Mesenchymal stem cell (in vitro differentiated cells and primary cell): ENCODE measurements at regions not wholly inside any gene's neighbourhood (a gene's known extent, or its start where the extent isn't known, plus 50 kb on each side); places are given as distances from the start of the nearest gene placed in this dataset.
A peak's percentile ranks its signal among the peaks of the same experiment; 100 is the strongest.

Experiments used
- DNase-seq: peaks from one replicate; pipeline ENCODE4 v3.0.0-alpha.2; 2013
- H2AFZ ChIP-seq: one replicate; pipeline ENCODE4 v1.6.1; 2013; ENCODE audit warnings: low read depth, mild to moderate bottlenecking, control low read depth, inconsistent platforms, low read length, moderate library complexity
- H2AK5ac ChIP-seq: 2 replicates; pipeline ENCODE4 v1.6.1; 2013; ENCODE audit warnings: low read length, moderate library complexity, mild to moderate bottlenecking, inconsistent platforms; ENCODE audit not compliant: severe bottlenecking
- H2BK120ac ChIP-seq: one replicate; pipeline ENCODE4 v1.6.1; 2013; ENCODE audit warnings: low read depth, mild to moderate bottlenecking, inconsistent platforms, low read length, moderate library complexity
- H2BK12ac ChIP-seq, 2 experiments: one replicate each; pipeline ENCODE4 v1.6.1; 2013; ENCODE audit warnings: inconsistent platforms in 2 of 2, low read length in 2 of 2, mild to moderate bottlenecking in 2 of 2, moderate library complexity in 2 of 2, control low read depth in 1 of 2
- H2BK15ac ChIP-seq: one replicate; pipeline ENCODE4 v1.6.1; 2013; ENCODE audit warnings: mild to moderate bottlenecking, low read depth, inconsistent platforms; ENCODE audit not compliant: poor library complexity, severe bottlenecking
- H2BK5ac ChIP-seq: 2 replicates; pipeline ENCODE4 v1.6.1; 2013; ENCODE audit warnings: low read depth, mild to moderate bottlenecking, low read length, control low read depth, inconsistent platforms; ENCODE audit not compliant: poor library complexity, severe bottlenecking
- H3K14ac ChIP-seq, 2 experiments: one replicate each; pipeline ENCODE4 v1.6.1; 2013; ENCODE audit warnings: inconsistent platforms in 2 of 2, low read length in 2 of 2, control low read depth in 1 of 2, mild to moderate bottlenecking in 1 of 2, moderate library complexity in 1 of 2
- H3K18ac ChIP-seq, 2 experiments: one replicate each; pipeline ENCODE4 v1.6.1; 2013; ENCODE audit warnings: inconsistent platforms in 2 of 2, low read length in 2 of 2, control low read depth in 1 of 2, low read depth in 1 of 2, mild to moderate bottlenecking in 1 of 2
- H3K23ac ChIP-seq, 2 experiments: one replicate each; pipeline ENCODE4 v1.6.1; 2013; ENCODE audit warnings: inconsistent platforms in 2 of 2, low read length in 2 of 2, mild to moderate bottlenecking in 2 of 2, moderate library complexity in 2 of 2, control low read depth in 1 of 2
- H3K27ac ChIP-seq: 2 replicates; pipeline ENCODE4 v1.5.1; 2013; ENCODE audit warnings: mild to moderate bottlenecking, moderate library complexity, low read length, control low read depth, inconsistent platforms; ENCODE audit not compliant: poor library complexity, severe bottlenecking
- H3K27me3 ChIP-seq, 2 experiments: 2 replicates each; pipeline versions ENCODE4 v1.6.1 to v1.7.0; 2013; ENCODE audit warnings: low read length in 2 of 2, mild to moderate bottlenecking in 2 of 2, moderate library complexity in 2 of 2, control low read depth in 1 of 2, inconsistent platforms in 1 of 2; ENCODE audit not compliant: control insufficient read depth in 1 of 2, insufficient read depth in 1 of 2
- H3K36me3 ChIP-seq, 2 experiments: 2 replicates each; pipeline versions ENCODE4 v1.6.1 to v1.7.0; 2013; ENCODE audit warnings: low read length in 2 of 2, control low read depth in 1 of 2, inconsistent platforms in 1 of 2, low read depth in 1 of 2, mild to moderate bottlenecking in 1 of 2; ENCODE audit not compliant: insufficient read depth in 2 of 2, control insufficient read depth in 1 of 2
- H3K4ac ChIP-seq, 2 experiments: one replicate each; pipeline ENCODE4 v1.6.1; 2013; ENCODE audit warnings: inconsistent platforms in 2 of 2, low read length in 2 of 2, mild to moderate bottlenecking in 2 of 2, moderate library complexity in 2 of 2, control low read depth in 1 of 2, low read depth in 1 of 2
- H3K4me1 ChIP-seq: 2 replicates; pipeline ENCODE4 v1.6.1; 2013; ENCODE audit warnings: low read depth, low read length, control low read depth; ENCODE audit not compliant: control insufficient read depth, insufficient read depth
- H3K4me2 ChIP-seq: 2 replicates; pipeline ENCODE4 v1.6.1; 2013; ENCODE audit warnings: low read length, mild to moderate bottlenecking, inconsistent platforms; ENCODE audit not compliant: poor library complexity, severe bottlenecking
- H3K4me3 ChIP-seq, 2 experiments: 2 replicates each; pipeline versions ENCODE4 v1.5.1 to v1.7.0; 2013; ENCODE audit warnings: low read length in 2 of 2, mild to moderate bottlenecking in 2 of 2, control low read depth in 1 of 2, low read depth in 1 of 2; ENCODE audit not compliant: insufficient read depth in 1 of 2
- H3K79me1 ChIP-seq: replicated peaks from 2 replicates; pipeline ENCODE4 v1.6.1; 2013; ENCODE audit warnings: mild to moderate bottlenecking, control low read depth, low read length, inconsistent platforms; ENCODE audit not compliant: poor library complexity, severe bottlenecking
- H3K9ac ChIP-seq: 2 replicates; pipeline ENCODE4 v1.7.0; 2013; ENCODE audit warnings: mild to moderate bottlenecking, low read length, moderate library complexity
- H3K9me3 ChIP-seq: 2 replicates; pipeline ENCODE4 v1.7.0; 2013; ENCODE audit warnings: mild to moderate bottlenecking, low read length; ENCODE audit not compliant: control insufficient read depth
- H4K8ac ChIP-seq: one replicate; pipeline ENCODE4 v1.6.1; 2013; ENCODE audit warnings: inconsistent platforms, mild to moderate bottlenecking, low read length, moderate library complexity
- H4K91ac ChIP-seq: one replicate; pipeline ENCODE4 v1.6.1; 2013; ENCODE audit warnings: mild to moderate bottlenecking, low read length, inconsistent platforms
- WGBS: methylation state at CpG from one replicate; pipeline ENCODE4 v1.1.7; 2013; ENCODE audit warnings: mixed read lengths; 5-methylcytosine and 5-hydroxymethylcytosine counted together

DNA sequence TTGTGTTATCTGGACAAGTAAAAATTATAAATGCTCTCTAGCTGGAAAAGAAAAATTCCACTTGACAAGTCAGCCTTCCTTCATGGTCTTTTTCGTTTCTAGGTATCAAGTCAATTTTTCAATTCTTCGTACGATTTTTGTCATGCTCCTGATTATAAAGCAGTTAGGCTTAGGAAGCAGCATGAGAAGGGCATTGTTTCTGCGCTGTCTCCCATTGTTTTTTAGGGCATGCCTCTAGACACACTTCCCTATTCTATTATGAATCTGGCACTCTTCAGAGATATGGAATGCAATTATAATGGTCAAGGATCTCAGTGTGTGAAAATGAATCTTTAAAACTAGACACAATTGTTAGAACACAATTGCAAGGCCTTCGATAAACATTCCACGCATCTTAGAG is 164.1 kb upstream of the FAT1 start:
- H3K79me1 ChIP-seq, result no peaks in the 10 kb centered on the region
- H4K8ac ChIP-seq, result no peak overlapping the region
- no peak overlapping the region for H3K4me2 ChIP-seq
- H3K27me3 ChIP-seq, result no peaks in the 10 kb centered on the region
- H2AFZ ChIP-seq, result no peak overlapping the region
- no peak overlapping the region for H2BK15ac ChIP-seq
- H3K18ac ChIP-seq, result no peak overlapping the region
- H2BK12ac ChIP-seq, result no peak overlapping the region
- H3K4me1 ChIP-seq, result peaks cover 9% of the 10 kb centered on the region
- H4K91ac ChIP-seq, result no peak overlapping the region
- no peak for DNase-seq
- no peak overlapping the region for H3K4ac ChIP-seq
- H3K4me3 ChIP-seq, result no peak overlapping the region
- no peak overlapping the region for H3K23ac ChIP-seq
- no peak overlapping the region for H3K14ac ChIP-seq
- no peak overlapping the region for H2AK5ac ChIP-seq
- H3K9me3 ChIP-seq, result no peaks in the 10 kb centered on the region
- peak overlapping the region; percentile 55 for H3K27ac ChIP-seq
- 88% methylated on average over 5 of the region's 6 CpGs for WGBS
- H3K36me3 ChIP-seq, result peaks cover 0 to 7% of the 10 kb centered on the region in 2 experiments
- no peak overlapping the region for H2BK5ac ChIP-seq
- no peak overlapping the region for H3K9ac ChIP-seq
- no peak overlapping the region for H2BK120ac ChIP-seq

DNA sequence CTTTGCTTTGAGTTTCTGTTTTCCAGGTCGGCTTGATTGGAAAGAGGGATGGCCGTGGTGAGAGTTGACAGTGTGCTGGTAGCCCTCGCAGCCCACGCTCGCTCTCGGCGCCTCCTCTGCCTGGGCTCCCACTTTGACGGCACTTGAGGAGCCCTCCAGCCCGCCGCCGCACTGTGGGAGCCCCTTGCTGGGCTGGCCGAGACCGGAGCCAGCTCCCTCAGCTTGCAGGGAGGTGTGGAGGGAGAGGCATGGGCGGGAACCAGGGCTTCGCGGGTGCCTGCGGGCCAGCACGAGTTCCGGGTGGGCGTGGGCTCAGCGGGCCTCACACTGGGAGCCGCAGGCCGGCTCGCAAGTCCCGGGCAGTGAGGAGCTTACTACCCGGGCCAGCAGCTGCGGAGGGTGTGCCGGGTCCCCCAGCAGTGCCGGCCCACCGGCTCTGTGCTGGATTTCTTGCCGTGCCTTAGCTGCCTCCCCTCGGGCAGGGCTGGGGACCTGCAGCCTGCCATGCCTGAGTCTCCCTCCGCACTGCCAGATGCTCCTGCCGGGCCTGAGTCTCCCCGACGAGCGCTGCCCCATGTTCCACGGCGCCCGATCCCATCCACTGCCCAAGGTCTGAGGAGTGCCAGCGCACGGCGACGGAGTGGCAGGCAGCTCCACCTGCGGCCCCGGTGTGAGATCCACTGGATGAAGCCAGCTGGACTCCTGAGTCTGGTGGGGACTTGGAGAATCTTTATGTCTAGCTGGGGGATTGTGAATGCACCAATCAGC is 166.4 kb upstream of the FAT1 start:
- Histone ChIP-seq H2AFZ (no peak overlapping the region), H3K9me3 (no peaks in the 10 kb centered on the region), H2BK12ac (no peak overlapping the region), H2AK5ac (peak overlapping the region; percentile 30), H3K14ac (no peak overlapping the region), H3K9ac (no peak overlapping the region), H3K27me3 (no peaks in the 10 kb centered on the region), H3K4me2 (no peak overlapping the region), H3K4ac (no peak overlapping the region), H3K27ac (no peak overlapping the region), H2BK120ac (no peak overlapping the region), H4K8ac (no peak overlapping the region), H3K36me3 (peaks cover 0 to 7% of the 10 kb centered on the region in 2 experiments), H3K23ac (no peak overlapping the region), H3K4me3 (no peak overlapping the region), H4K91ac (peak overlapping the region; percentile 6), H2BK5ac (no peak overlapping the region), H3K18ac (peak overlapping the region in 1 of 2 experiments; percentile 28), H3K4me1 (peaks cover 8% of the 10 kb centered on the region), H3K79me1 (no peaks in the 10 kb centered on the region), H2BK15ac (no peak overlapping the region)
- DNase-seq, result no peak
- 95% methylated on average over 46 of the region's 46 CpGs for WGBS

DNA sequence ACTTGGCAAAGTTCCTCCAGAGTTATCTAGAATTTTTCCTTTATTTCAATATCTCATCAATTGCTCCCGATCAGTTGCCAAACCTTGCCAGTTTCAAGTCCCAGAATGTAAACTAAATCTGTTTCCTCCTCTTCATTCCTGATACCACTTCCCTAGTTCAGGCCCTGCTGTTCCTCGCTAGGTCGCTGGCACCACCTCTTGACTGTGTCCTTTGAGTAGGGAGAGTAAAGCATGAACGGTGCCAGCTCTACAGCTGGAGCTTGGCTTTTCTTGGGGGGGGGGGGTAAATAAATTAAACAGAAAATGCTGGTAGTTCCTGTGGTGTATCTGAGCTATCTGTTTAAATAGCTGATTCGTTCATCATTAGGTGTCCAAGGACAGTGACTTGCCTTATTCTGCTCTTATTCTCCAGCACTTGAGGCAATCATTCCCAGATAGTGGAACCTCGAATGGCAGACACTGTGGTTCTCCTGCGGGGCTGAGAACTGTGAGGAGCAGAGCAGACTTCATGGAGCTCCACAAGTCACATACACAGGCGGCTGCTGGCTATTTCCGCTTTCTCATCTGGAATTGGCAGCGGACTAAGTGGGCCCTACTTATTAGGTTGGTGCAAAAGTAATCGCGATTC is 168.3 kb upstream of the FAT1 start:
- 95% methylated on average over 11 of the region's 12 CpGs for WGBS
- no peak for DNase-seq
- Histone ChIP-seq H3K4me3 (no peak overlapping the region), H3K27ac (no peak overlapping the region), H3K18ac (no peak overlapping the region), H2BK12ac (no peak overlapping the region), H3K27me3 (no peaks in the 10 kb centered on the region), H3K4me2 (no peak overlapping the region), H4K91ac (no peak overlapping the region), H3K4ac (no peak overlapping the region), H2BK15ac (no peak overlapping the region), H3K79me1 (no peaks in the 10 kb centered on the region), H2AK5ac (no peak overlapping the region), H3K14ac (no peak overlapping the region), H3K23ac (no peak overlapping the region), H4K8ac (no peak overlapping the region), H2BK5ac (no peak overlapping the region), H2AFZ (no peak overlapping the region), H3K36me3 (peaks cover 0 to 7% of the 10 kb centered on the region in 2 experiments), H2BK120ac (no peak overlapping the region), H3K9ac (no peak overlapping the region), H3K9me3 (no peaks in the 10 kb centered on the region), H3K4me1 (no peaks in the 10 kb centered on the region)

DNA sequence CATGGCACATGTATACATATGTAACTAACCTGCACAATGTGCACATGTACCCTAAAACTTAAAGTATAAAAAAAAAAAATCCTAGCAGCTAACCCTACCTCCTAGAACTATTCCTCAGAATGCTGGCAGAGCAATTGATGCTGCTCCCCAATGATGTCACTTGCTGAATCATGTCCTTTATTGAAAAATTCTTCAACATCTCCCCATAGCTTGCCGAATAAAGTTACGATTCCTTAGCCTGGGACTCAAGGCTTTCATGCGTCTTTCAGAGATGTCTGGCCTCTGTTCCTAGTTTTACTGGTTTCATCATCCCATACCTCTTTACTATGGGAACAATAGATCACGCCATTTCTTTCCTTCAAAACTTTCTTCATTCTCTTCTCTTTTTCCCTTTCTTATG is 174.7 kb upstream of the FAT1 start:
- Histone ChIP-seq H3K79me1 (no peaks in the 10 kb centered on the region), H3K9me3 (no peaks in the 10 kb centered on the region), H4K91ac (no peak overlapping the region), H3K4me2 (no peak overlapping the region), H3K14ac (no peak overlapping the region), H3K27ac (no peak overlapping the region), H2BK15ac (no peak overlapping the region), H4K8ac (no peak overlapping the region), H2BK12ac (no peak overlapping the region), H3K4me3 (no peak overlapping the region), H3K23ac (no peak overlapping the region), H2AFZ (no peak overlapping the region), H3K4ac (no peak overlapping the region), H3K18ac (no peak overlapping the region), H3K4me1 (peaks cover 8% of the 10 kb centered on the region), H3K9ac (no peak overlapping the region), H2BK120ac (no peak overlapping the region), H2AK5ac (no peak overlapping the region), H3K27me3 (no peaks in the 10 kb centered on the region), H3K36me3 (no peaks in the 10 kb centered on the region), H2BK5ac (no peak overlapping the region)
- DNase-seq, result no peak
- WGBS, result 94% methylated on average over 4 of the region's 4 CpGs
